Lower leg skin (tissue), 4 donors: ENCODE measurements at regions not wholly inside any gene's neighbourhood (a gene's known extent, or its start where the extent isn't known, plus 50 kb on each side); places are given as distances from the start of the nearest gene placed in this dataset.

Source experiments
- DNase-seq, 2 donors: peaks; one replicate each; pipeline ENCODE4 v3.0.0-alpha.2; 2019; ENCODE audit warnings: low spot score in 2 of 2
- H3K4me3 ChIP-seq: fragments of 200-600 bp; sonication (generic); 2 replicates; pipeline ENCODE4 v1.5.1; 2017; ENCODE audit warnings: mild to moderate bottlenecking, low read depth; ENCODE audit not compliant: poor library complexity, severe bottlenecking
- CTCF ChIP-seq, 3 donors: fragments of 450-650 bp; IDR thresholded peaks; one replicate each; pipeline ENCODE4 v1.5.1; 2016; ENCODE audit warnings: antibody characterized with exemption in 3 of 3, mild to moderate bottlenecking in 3 of 3, moderate library complexity in 2 of 3
- POLR2A ChIP-seq, 2 donors: fragments of 450-650 bp; IDR thresholded peaks; one replicate each; pipeline ENCODE4 v1.6.1; 2016 to 2017; ENCODE audit warnings: antibody characterized with exemption in 2 of 2, mild to moderate bottlenecking in 1 of 2, moderate library complexity in 1 of 2
- WGBS, 2 donors: methylation state at CpG; one replicate each; pipeline ENCODE4 v1.1.5; 2018; 5-methylcytosine and 5-hydroxymethylcytosine counted together
- intact Hi-C: fragments of 100-400 bp; cut with DNase I; formaldehyde crosslinking; loops from one replicate; pipeline ENCODE4 v1.15.0; 2023; ENCODE audit warnings: low total_unique reads

- DNase-seq = no peak
- H3K4me3 ChIP-seq = no peak overlapping the region
- intact Hi-C loops = no loop called here
- WGBS, 2 donors = 87% methylated on average over 1 of the region's 1 CpG
- TF ChIP-seq CTCF (IDR thresholded peaks at IDR 0.05) (no peak), POLR2A (IDR thresholded peaks at IDR 0.05) (no peak)
These were observed 369.9 kb upstream of the PLSCR5 start for GRCh38 chr3:146975032-146975431.

DNA sequence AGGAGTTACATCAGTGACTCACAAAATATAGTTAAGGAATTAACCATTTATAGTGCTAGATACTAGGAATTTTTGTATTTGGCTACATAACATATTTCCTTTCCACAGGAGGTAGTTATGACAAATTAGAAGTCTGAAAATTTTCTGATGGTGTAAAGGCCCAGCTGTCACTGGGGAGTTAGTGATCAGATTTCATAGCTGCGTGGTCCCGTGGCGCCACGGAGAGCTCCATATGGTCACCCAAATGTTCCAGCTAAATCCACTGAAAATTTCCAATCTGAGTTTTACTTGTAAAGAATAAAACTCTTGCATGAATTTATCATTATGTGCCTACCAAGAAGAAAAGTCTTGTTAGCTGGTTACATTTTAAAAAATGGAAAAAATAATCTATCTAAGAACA is 368.9 kb upstream of the PLSCR5 start:
- intact Hi-C loops = no loop called here
- 86 to 95% methylated on average over 4 of the region's 4 CpGs for WGBS, 2 donors
- no peak overlapping the region for H3K4me3 ChIP-seq
- TF ChIP-seq POLR2A (IDR thresholded peaks at IDR 0.05) (no peak), CTCF (IDR thresholded peaks at IDR 0.05) (no peak)
- no peak for DNase-seq

- intact Hi-C loops = no loop called here
- 78 to 91% methylated on average over 1 of the region's 1 CpG for WGBS, 2 donors
- no peak for TF ChIP-seq POLR2A (IDR thresholded peaks at IDR 0.05)
- TF ChIP-seq CTCF (IDR thresholded peaks at IDR 0.05) = no peak
- DNase-seq = no peak
- H3K4me3 ChIP-seq = no peak overlapping the region
These were observed 367.6 kb upstream of the PLSCR5 start for GRCh38 chr3:146972726-146973125.

DNA sequence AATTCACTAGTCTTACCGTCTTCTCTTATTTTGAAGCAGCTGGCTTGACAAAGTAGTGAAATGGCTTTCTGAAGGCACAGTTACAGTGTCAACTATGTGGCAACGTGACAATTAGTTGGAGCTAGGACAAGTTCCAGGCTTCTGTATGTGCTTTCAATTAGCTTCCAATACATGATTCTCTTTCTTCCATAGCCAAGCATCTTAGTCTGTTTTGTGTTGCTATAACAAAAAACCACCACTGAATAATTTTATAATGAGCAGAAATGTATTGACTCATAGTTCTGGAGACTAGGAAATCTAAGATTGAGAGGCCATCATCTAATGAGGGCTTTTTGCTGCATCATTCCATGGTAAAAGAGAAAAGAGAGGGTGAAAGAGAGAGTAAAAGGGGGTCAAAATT is 365.1 kb upstream of the PLSCR5 start:
- DNase-seq = peak in 1 of 2 donors; percentile 17
- no peak overlapping the region for H3K4me3 ChIP-seq
- 63 to 67% methylated on average over 2 of the region's 2 CpGs for WGBS, 2 donors
- intact Hi-C loops = no loop called here
- TF ChIP-seq CTCF (IDR thresholded peaks at IDR 0.05) = no peak
- no peak for TF ChIP-seq POLR2A (IDR thresholded peaks at IDR 0.05)

GRCh38 chr3:146969356-146969755 is 364.2 kb upstream of the PLSCR5 start:
- TF ChIP-seq POLR2A (IDR thresholded peaks at IDR 0.05) (no peak), CTCF (IDR thresholded peaks at IDR 0.05) (no peak)

DNA sequence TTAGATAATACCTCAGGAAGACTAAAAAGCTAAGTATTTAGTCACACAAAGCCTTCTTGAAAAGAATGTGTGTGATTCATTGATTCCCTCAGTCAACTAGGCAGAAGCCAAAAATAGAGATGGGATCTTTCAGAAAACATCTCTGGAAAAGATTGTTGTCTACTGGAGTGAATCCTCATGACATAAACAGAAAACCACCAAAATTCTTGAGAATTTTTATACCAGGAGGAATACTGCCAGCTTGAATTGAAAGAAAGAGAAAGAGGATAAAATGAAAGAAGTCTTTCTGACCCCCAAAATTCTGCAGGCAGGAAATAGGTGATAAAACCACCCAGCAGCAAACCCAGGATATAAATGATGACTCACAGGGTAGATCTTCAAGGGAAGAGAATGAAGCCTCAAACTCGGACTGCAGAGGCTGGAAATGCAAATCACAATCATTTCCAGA is 363.1 kb upstream of the PLSCR5 start:
- TF ChIP-seq CTCF (IDR thresholded peaks at IDR 0.05) (no peak), POLR2A (IDR thresholded peaks at IDR 0.05) (no peak)
- intact Hi-C loops = no loop called here
- DNase-seq = no peak
- WGBS, 2 donors = 25 to 31% methylated on average over 1 of the region's 1 CpG
- H3K4me3 ChIP-seq = no peak overlapping the region

More at GRCh38 chr3:146969356-146969755, 364.2 kb upstream of the PLSCR5 start:
- no peak for DNase-seq
- intact Hi-C loops = no loop called here
- H3K4me3 ChIP-seq = no peak overlapping the region
